ENCODE measurements at regions not wholly inside any gene's neighbourhood (a gene's known extent, or its start where the extent isn't known, plus 50 kb on each side); places are given as distances from the start of the nearest gene placed in this dataset.
"Not testable (repeated sequence)": the region's sequence is repeated elsewhere in the genome, so short reads cannot be mapped to it uniquely, and the experiment has no call there.

DNA sequence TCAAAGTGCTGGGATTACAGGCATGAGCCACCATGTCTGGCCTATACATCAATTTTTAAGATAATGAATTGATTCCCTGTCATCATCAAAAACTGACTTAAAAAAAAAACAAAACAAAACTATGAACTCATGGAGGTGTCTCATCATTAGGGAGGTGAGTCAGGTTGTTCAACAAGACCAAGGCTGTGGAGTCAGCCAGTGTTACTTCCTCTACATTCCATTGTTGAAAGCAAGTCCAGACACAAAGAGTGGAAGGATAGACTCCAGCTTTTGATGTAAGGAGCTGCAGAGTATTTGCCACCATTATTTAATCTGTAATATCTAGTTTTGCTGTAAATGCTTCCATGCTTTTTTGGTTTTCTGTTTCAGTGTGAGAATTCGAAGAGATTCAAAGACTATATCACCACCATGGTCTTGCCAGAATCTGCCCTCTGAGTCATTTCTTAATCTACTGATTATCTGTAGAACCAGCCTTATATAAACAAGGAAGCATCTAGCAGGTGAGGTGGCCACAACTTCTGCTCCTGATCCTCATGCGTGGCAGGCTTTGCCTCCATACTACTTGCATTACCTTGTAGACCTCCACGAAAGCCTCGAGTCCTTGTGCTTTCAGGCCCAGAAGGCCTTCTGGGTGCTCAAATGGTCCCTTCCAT lies 156.1 kb downstream of the FGF1 start:
- ChIA-PET POLR2A (no interaction called here), CTCF (no interaction called here)
- 95% methylated on average over 4 of the region's 4 CpGs for WGBS (ENCODE audit: insufficient coverage)

DNA sequence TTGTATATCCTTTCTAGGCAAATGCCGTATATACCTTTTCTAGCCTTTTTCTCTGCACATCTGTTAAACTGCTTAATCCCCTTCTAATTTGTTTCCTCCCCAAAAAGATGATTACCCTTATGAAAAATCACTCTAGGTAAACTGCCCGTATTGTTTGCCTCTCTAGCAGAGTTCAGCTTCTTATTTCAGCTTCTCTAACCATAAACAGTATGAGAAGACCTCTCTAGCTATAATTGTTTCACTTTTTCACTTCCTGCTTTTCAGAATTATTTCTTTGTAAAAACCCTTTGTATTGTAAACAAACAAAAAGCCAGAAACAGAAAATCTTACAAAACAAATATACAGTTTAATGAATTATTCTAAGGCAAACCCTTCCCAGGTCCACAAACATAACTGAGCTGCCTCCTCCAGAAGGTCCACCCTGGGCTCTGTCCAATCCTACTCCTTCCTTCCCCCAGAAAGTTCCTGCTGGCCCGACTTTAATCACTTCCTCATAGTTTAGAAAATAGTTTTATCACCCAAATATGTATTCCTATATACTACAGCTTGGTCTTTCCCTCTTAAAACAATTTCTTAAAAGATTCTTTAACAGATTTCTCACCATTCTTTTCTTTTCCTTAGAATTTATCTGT lies 158.1 kb downstream of the FGF1 start:
- Histone ChIP-seq H3K4me3 (ENCODE audit: control insufficient read depth in 1 of 7, extremely low read depth in 1 of 7, insufficient read depth in 4 of 7, low read depth in 2 of 7, low read length in 6 of 7) (no peak overlapping the region), H3K4me1 (ENCODE audit: control extremely low read depth in 1 of 4, control insufficient read depth in 4 of 4, insufficient read depth in 4 of 4, low read length in 3 of 4) (peaks cover 0 to 4% (median 1%) of the 10 kb centered on the region in 4 experiments), H3K36me3 (ENCODE audit: control insufficient read depth in 4 of 4, insufficient read depth in 4 of 4, low read length in 3 of 4) (no peaks in the 10 kb centered on the region), H3K27ac (ENCODE audit: insufficient read depth in 1 of 2, low read depth in 1 of 2, low read length in 2 of 2, poor library complexity in 1 of 2, severe bottlenecking in 2 of 2) (no peak overlapping the region), H3K9me3 (ENCODE audit: control extremely low read depth in 1 of 5, control insufficient read depth in 4 of 5, insufficient read depth in 2 of 5, low read depth in 1 of 5, low read length in 4 of 5) (no peaks in the 10 kb centered on the region), H3K27me3 (replicated peaks in 2 of 5; ENCODE audit: control insufficient read depth in 4 of 5, insufficient read depth in 5 of 5, low read length in 4 of 5) (no peaks in the 10 kb centered on the region)
- no peak for DNase-seq
- WGBS (ENCODE audit: insufficient coverage), result 44% methylated on average over 3 of the region's 3 CpGs
- ChIA-PET POLR2A (interaction anchor here (0.6 kb wide), 1 partner anchor 252 kb away, joined by 3 read pairs; no protein-coding TSS in a partner anchor), CTCF (no interaction called here)

More for the DNA sequence above, 156.1 kb downstream of the FGF1 start:
- H3K36me3 ChIP-seq (ENCODE audit: control insufficient read depth in 4 of 4, insufficient read depth in 4 of 4, low read length in 3 of 4), result no peaks in the 10 kb centered on the region
- no peak overlapping the region for H3K4me3 ChIP-seq (ENCODE audit: control insufficient read depth in 1 of 7, extremely low read depth in 1 of 7, insufficient read depth in 4 of 7, low read depth in 2 of 7, low read length in 6 of 7)
- H3K27ac ChIP-seq (ENCODE audit: insufficient read depth in 1 of 2, low read depth in 1 of 2, low read length in 2 of 2, poor library complexity in 1 of 2, severe bottlenecking in 2 of 2), result no peak overlapping the region
- no peak for DNase-seq
- H3K27me3 ChIP-seq (replicated peaks in 2 of 5; ENCODE audit: control insufficient read depth in 4 of 5, insufficient read depth in 5 of 5, low read length in 4 of 5), result no peaks in the 10 kb centered on the region
- H3K4me1 ChIP-seq (ENCODE audit: control extremely low read depth in 1 of 4, control insufficient read depth in 4 of 4, insufficient read depth in 4 of 4, low read length in 3 of 4), result peaks cover 0 to 4% (median 1%) of the 10 kb centered on the region in 4 experiments
- H3K9me3 ChIP-seq (ENCODE audit: control extremely low read depth in 1 of 5, control insufficient read depth in 4 of 5, insufficient read depth in 2 of 5, low read depth in 1 of 5, low read length in 4 of 5), result peaks cover 0 to 2% (median 0%) of the 10 kb centered on the region in 5 experiments

DNA sequence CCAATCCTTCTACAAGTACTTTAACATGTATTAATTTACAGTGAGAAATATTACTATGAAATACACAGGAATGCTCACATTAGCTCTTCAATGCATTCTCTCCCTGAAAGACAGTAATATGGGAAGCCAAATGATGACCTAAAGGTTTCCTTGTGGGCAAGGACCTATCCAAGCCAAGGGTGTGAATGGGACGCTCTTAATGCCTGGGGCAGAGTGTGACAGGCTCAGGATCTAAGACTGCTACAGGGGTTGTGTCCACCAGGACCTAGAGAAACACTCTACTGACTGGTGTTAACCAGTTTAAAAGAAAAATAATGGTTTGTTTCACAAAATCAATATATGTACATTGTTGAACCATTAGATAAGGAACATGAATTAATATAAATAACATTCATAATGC lies 158.7 kb downstream of the FGF1 start:
- H3K27me3 ChIP-seq (replicated peaks in 2 of 5; ENCODE audit: control insufficient read depth in 4 of 5, insufficient read depth in 5 of 5, low read length in 4 of 5), result no peaks in the 10 kb centered on the region
- no peaks in the 10 kb centered on the region for H3K9me3 ChIP-seq (ENCODE audit: control extremely low read depth in 1 of 5, control insufficient read depth in 4 of 5, insufficient read depth in 2 of 5, low read depth in 1 of 5, low read length in 4 of 5)
- no peak for DNase-seq
- ChIA-PET CTCF (no interaction called here), POLR2A (interaction anchor here (0.6 kb wide), 1 partner anchor 251 kb away, joined by 3 read pairs; no protein-coding TSS in a partner anchor)
- H3K4me1 ChIP-seq (ENCODE audit: control extremely low read depth in 1 of 4, control insufficient read depth in 4 of 4, insufficient read depth in 4 of 4, low read length in 3 of 4), result peaks cover 0 to 4% (median 1%) of the 10 kb centered on the region in 4 experiments
- H3K27ac ChIP-seq (ENCODE audit: insufficient read depth in 1 of 2, low read depth in 1 of 2, low read length in 2 of 2, poor library complexity in 1 of 2, severe bottlenecking in 2 of 2), result no peak overlapping the region
- 100% methylated on average over 1 of the region's 1 CpG for WGBS (ENCODE audit: insufficient coverage)
- no peaks in the 10 kb centered on the region for H3K36me3 ChIP-seq (ENCODE audit: control insufficient read depth in 4 of 4, insufficient read depth in 4 of 4, low read length in 3 of 4)
- H3K4me3 ChIP-seq (ENCODE audit: control insufficient read depth in 1 of 7, extremely low read depth in 1 of 7, insufficient read depth in 4 of 7, low read depth in 2 of 7, low read length in 6 of 7), result no peak overlapping the region

DNA sequence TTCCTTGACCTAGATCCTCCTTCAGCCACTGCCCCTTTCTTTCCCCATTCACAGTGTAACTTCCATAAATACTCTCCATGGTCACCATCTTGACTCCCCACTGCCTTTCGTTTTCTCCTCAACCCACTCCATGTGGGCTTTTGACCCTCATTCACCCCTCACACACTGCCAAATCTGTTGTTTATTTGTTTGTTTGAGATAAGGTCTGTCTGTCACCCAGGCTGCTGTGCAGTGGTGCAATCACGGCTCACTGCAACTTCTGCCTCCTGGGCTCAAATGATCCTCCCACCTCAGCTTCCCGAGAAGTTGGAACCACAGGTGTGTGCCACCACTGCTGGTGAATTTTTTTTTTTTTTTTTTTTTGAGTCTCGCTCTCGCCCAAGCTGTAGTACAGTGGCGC lies 162.9 kb downstream of the FGF1 start:
- 93% methylated on average over 3 of the region's 6 CpGs for WGBS (ENCODE audit: insufficient coverage)
- no peak for DNase-seq
- no peaks in the 10 kb centered on the region for H3K9me3 ChIP-seq (ENCODE audit: control extremely low read depth in 1 of 5, control insufficient read depth in 4 of 5, insufficient read depth in 2 of 5, low read depth in 1 of 5, low read length in 4 of 5)
- no peak overlapping the region for H3K4me3 ChIP-seq (ENCODE audit: control insufficient read depth in 1 of 7, extremely low read depth in 1 of 7, insufficient read depth in 4 of 7, low read depth in 2 of 7, low read length in 6 of 7)
- CTCF ChIA-PET, result no interaction called here
- POLR2A ChIA-PET, result interaction anchor here (0.6 kb wide), 1 partner anchor 32 kb away, joined by 5 read pairs; no protein-coding TSS in a partner anchor
- peaks cover 0 to 1% (median 0%) of the 10 kb centered on the region in 5 experiments for H3K27me3 ChIP-seq (replicated peaks in 2 of 5; ENCODE audit: control insufficient read depth in 4 of 5, insufficient read depth in 5 of 5, low read length in 4 of 5)
- H3K27ac ChIP-seq (ENCODE audit: insufficient read depth in 1 of 2, low read depth in 1 of 2, low read length in 2 of 2, poor library complexity in 1 of 2, severe bottlenecking in 2 of 2), result no peak overlapping the region
- peaks cover 0 to 4% (median 1%) of the 10 kb centered on the region in 4 experiments for H3K4me1 ChIP-seq (ENCODE audit: control extremely low read depth in 1 of 4, control insufficient read depth in 4 of 4, insufficient read depth in 4 of 4, low read length in 3 of 4)
- no peaks in the 10 kb centered on the region for H3K36me3 ChIP-seq (ENCODE audit: control insufficient read depth in 4 of 4, insufficient read depth in 4 of 4, low read length in 3 of 4)

DNA sequence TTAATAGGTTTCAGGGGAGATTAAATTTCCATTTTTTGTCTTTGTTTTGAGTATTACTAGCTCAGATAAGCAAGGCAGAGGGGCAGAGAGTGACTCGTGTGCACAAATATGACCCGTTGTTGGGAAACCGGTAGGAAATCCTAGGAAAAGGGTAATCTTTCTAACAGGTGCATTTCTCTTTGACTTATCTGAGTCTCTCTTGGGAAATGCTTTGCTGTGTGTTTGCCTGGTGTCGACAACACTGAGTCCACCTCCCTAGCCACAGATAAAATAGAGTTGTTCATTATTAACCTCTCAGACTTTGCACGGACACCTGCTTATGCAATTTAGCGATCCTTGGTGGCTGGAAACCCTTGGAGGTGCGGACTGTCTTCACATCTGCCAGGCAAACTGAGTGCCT lies 164.2 kb downstream of the FGF1 start:
- POLR2A ChIA-PET, result interaction anchor here (0.7 kb wide), 1 partner anchor 1504 kb away, joined by 3 read pairs; no protein-coding TSS in a partner anchor

DNA sequence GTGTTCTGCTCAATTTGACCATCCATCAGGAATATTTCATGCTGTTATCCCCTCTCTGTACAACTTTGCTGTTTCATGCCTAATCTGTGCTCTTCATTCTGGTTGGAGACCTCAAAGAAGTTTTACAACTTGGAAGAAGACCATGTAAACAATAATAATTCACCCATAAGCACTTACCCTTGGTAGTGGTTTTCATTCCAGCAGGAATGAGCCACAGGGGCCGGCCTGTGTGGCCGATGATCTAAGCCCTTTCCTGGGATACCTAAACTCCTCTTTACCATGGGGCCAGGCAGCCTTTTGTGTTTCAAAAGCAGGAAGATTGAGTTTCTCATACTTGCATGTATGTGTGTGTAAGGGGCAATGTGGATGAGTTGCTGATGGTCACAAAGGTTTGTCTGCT lies 165.0 kb downstream of the FGF1 start:
- no peaks in the 10 kb centered on the region for H3K36me3 ChIP-seq (ENCODE audit: control insufficient read depth in 4 of 4, insufficient read depth in 4 of 4, low read length in 3 of 4)
- H3K27ac ChIP-seq (ENCODE audit: insufficient read depth in 1 of 2, low read depth in 1 of 2, low read length in 2 of 2, poor library complexity in 1 of 2, severe bottlenecking in 2 of 2), result no peak overlapping the region
- ChIA-PET CTCF (no interaction called here), POLR2A (no interaction called here)
- H3K4me1 ChIP-seq (ENCODE audit: control extremely low read depth in 1 of 4, control insufficient read depth in 4 of 4, insufficient read depth in 4 of 4, low read length in 3 of 4), result no peaks in the 10 kb centered on the region
- no peak overlapping the region for H3K4me3 ChIP-seq (ENCODE audit: control insufficient read depth in 1 of 7, extremely low read depth in 1 of 7, insufficient read depth in 4 of 7, low read depth in 2 of 7, low read length in 6 of 7)
- peaks cover 0 to 7% (median 3%) of the 10 kb centered on the region in 5 experiments for H3K9me3 ChIP-seq (ENCODE audit: control extremely low read depth in 1 of 5, control insufficient read depth in 4 of 5, insufficient read depth in 2 of 5, low read depth in 1 of 5, low read length in 4 of 5)
- no peak for DNase-seq
- no CpG with 5 or more reads among the region's 2 CpGs for WGBS (ENCODE audit: insufficient coverage)
- H3K27me3 ChIP-seq (replicated peaks in 2 of 5; ENCODE audit: control insufficient read depth in 4 of 5, insufficient read depth in 5 of 5, low read length in 4 of 5), result peaks cover 0 to 1% (median 0%) of the 10 kb centered on the region in 5 experiments

More for the DNA sequence above, 164.2 kb downstream of the FGF1 start:
- Histone ChIP-seq H3K9me3 (ENCODE audit: control extremely low read depth in 1 of 5, control insufficient read depth in 4 of 5, insufficient read depth in 2 of 5, low read depth in 1 of 5, low read length in 4 of 5) (peaks cover 0 to 6% (median 3%) of the 10 kb centered on the region in 5 experiments), H3K36me3 (ENCODE audit: control insufficient read depth in 4 of 4, insufficient read depth in 4 of 4, low read length in 3 of 4) (no peaks in the 10 kb centered on the region), H3K27ac (ENCODE audit: insufficient read depth in 1 of 2, low read depth in 1 of 2, low read length in 2 of 2, poor library complexity in 1 of 2, severe bottlenecking in 2 of 2) (no peak overlapping the region), H3K4me1 (ENCODE audit: control extremely low read depth in 1 of 4, control insufficient read depth in 4 of 4, insufficient read depth in 4 of 4, low read length in 3 of 4) (no peaks in the 10 kb centered on the region), H3K4me3 (ENCODE audit: control insufficient read depth in 1 of 7, extremely low read depth in 1 of 7, insufficient read depth in 4 of 7, low read depth in 2 of 7, low read length in 6 of 7) (no peak overlapping the region), H3K27me3 (replicated peaks in 2 of 5; ENCODE audit: control insufficient read depth in 4 of 5, insufficient read depth in 5 of 5, low read length in 4 of 5) (peaks cover 0 to 1% (median 0%) of the 10 kb centered on the region in 5 experiments)
- DNase-seq, result no peak
- WGBS (ENCODE audit: insufficient coverage), result 100% methylated on average over 5 of the region's 7 CpGs
- CTCF ChIA-PET, result no interaction called here

DNA sequence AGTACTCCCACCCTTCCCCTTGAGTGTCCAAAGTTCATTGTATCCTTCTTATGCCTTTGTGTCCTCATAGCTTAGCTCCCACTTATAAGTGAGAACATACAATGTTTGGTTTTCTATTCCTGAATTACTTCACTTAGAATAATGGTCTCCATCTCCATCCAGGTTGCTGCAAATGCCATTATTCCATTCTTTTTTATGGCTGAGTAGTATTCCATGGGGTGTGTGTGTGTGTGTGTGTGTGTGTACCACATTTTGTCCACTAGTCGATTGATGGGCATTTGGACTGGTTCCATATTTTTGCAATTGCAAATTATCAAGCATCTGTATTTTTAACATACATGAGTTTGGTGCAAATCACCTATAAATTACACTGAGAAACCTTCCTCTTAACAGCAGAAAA lies 166.0 kb downstream of the FGF1 start:
- H3K4me1 ChIP-seq (ENCODE audit: control extremely low read depth in 1 of 4, control insufficient read depth in 4 of 4, insufficient read depth in 4 of 4, low read length in 3 of 4); H3K27me3 ChIP-seq (replicated peaks in 2 of 5; ENCODE audit: control insufficient read depth in 4 of 5, insufficient read depth in 5 of 5, low read length in 4 of 5); H3K4me3 ChIP-seq (ENCODE audit: control insufficient read depth in 1 of 7, extremely low read depth in 1 of 7, insufficient read depth in 4 of 7, low read depth in 2 of 7, low read length in 6 of 7); H3K9me3 ChIP-seq (ENCODE audit: control extremely low read depth in 1 of 5, control insufficient read depth in 4 of 5, insufficient read depth in 2 of 5, low read depth in 1 of 5, low read length in 4 of 5); H3K27ac ChIP-seq (ENCODE audit: insufficient read depth in 1 of 2, low read depth in 1 of 2, low read length in 2 of 2, poor library complexity in 1 of 2, severe bottlenecking in 2 of 2); H3K36me3 ChIP-seq (ENCODE audit: control insufficient read depth in 4 of 4, insufficient read depth in 4 of 4, low read length in 3 of 4); POLR2A ChIA-PET; DNase-seq; CTCF ChIA-PET: not testable (repeated sequence)
- WGBS (ENCODE audit: insufficient coverage), result no CpG with 5 or more reads among the region's 1 CpG
